Stomach smooth muscle (tissue), 2 donors: ENCODE measurements at regions not wholly inside any gene's neighbourhood (a gene's known extent, or its start where the extent isn't known, plus 50 kb on each side); places are given as distances from the start of the nearest gene placed in this dataset.

Experiments used
- H3K27ac ChIP-seq: one replicate; pipeline ENCODE4 v1.7.0; 2013; ENCODE audit warnings: mild to moderate bottlenecking, low read length, inconsistent platforms
- H3K27me3 ChIP-seq, 2 donors: one replicate each; pipeline ENCODE4 v1.7.0; 2013; ENCODE audit warnings: low read length in 2 of 2; ENCODE audit not compliant: insufficient read depth in 2 of 2, control insufficient read depth in 1 of 2
- H3K36me3 ChIP-seq, 2 donors: one replicate each; pipeline ENCODE4 v1.7.0; 2013; ENCODE audit warnings: low read length in 2 of 2; ENCODE audit not compliant: control insufficient read depth in 2 of 2, insufficient read depth in 2 of 2
- H3K4me1 ChIP-seq: one replicate; pipeline ENCODE4 v1.7.0; 2013; ENCODE audit warnings: low read length; ENCODE audit not compliant: control insufficient read depth, insufficient read depth
- H3K4me3 ChIP-seq, 2 donors: one replicate each; pipeline ENCODE4 v1.7.0; 2013; ENCODE audit warnings: low read length in 2 of 2
- H3K9ac ChIP-seq, 2 donors: one replicate each; pipeline ENCODE4 v1.7.0; 2013; ENCODE audit warnings: low read length in 2 of 2, mild to moderate bottlenecking in 1 of 2
- H3K9me3 ChIP-seq, 2 donors: one replicate each; pipeline ENCODE4 v1.7.0; 2013; ENCODE audit warnings: low read length in 2 of 2; ENCODE audit not compliant: control insufficient read depth in 2 of 2
- donor health status: healthy.
- donor health status: Pancreatic carcinoma.

DNA sequence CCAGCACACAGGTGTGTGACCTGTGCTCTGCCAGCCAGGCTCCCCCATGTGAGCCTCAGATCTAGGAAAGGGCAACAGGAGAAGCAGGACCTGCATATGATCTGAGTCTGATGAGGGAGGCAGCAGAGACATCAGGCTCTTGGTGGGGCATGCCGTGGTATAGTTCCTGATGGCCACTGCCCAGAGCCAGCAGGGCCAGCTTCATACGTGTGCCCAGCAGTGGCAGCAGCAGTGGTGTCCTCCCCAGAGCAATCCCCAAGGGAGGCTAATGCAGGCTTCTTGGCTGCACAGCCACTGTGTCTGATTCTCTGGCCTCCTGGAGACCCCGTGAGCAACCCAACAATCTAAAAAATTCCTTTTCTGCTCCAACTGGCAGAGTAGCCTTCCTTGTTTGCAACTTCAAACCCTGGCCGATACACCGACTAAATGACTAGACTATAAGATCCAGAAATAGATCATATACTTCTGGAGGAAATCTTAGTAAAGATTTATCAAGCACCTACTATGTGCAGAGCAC lies 230.6 kb upstream of the ZMIZ1 start:
- Histone ChIP-seq H3K4me1 (peaks cover 4% of the 10 kb centered on the region), H3K27me3 (no peaks in the 10 kb centered on the region), H3K36me3 (no peaks in the 10 kb centered on the region), H3K9me3 (no peaks in the 10 kb centered on the region), H3K27ac (no peak overlapping the region), H3K9ac (no peak overlapping the region), H3K4me3 (no peak overlapping the region)

DNA sequence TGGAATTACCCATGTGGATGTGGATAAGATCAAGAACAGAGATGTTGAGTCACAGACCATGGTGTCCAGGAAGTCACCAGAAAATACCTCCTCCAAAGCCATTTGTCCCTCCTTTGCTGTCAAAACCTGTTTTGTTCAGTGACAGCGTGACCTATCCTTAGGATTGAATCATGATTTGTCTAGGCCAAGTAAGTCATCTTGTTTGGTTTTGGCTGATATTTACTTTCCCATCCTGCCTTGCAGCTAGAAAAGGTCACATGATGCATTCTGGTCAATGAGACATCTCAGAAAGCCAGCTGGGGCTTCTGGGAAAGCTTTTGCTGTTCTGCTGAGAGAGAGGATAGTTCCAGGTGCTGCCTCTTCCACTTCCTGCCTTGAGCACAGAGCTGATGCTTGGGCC lies 225.3 kb upstream of the ZMIZ1 start:
- Histone ChIP-seq H3K36me3 (no peaks in the 10 kb centered on the region), H3K9ac (no peak overlapping the region), H3K9me3 (peaks cover 0 to 2% of the 10 kb centered on the region in 2 donors), H3K27ac (no peak overlapping the region), H3K4me3 (no peak overlapping the region), H3K27me3 (no peaks in the 10 kb centered on the region), H3K4me1 (no peaks in the 10 kb centered on the region)

DNA sequence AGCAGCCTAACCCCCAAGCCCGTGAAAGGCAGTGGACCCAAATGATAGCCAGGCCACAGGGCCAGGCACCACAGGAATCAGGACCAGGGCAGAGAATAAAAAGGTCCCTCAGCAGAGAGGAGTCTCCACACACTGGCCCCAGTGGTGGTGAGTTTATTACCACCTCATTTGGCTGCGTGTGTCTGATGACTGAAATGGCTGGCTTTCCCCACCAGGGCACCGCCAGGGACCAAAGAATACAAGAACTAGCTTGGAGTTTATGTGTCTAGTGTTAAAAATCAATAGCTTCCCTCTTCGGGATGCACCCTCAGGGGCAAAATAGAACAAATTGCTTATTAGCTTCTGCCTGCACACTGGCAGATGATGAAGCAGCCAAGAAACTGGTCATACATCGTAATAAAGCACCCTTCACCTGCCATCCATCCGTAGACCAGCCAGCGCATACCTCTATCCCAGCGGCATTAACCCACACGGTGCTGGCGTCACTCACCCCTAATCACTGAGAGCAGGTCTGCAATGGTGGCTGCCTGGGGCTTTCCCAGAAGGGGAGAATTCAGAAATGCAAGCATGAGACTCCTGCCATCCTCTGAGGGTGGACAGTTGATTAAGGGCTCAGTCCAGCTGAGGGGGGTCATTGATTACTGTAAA lies 223.7 kb upstream of the ZMIZ1 start:
- H3K27ac ChIP-seq = no peak overlapping the region
- H3K36me3 ChIP-seq = no peaks in the 10 kb centered on the region
- H3K9ac ChIP-seq = no peak overlapping the region
- H3K27me3 ChIP-seq = no peaks in the 10 kb centered on the region
- H3K9me3 ChIP-seq = peaks cover 0 to 2% of the 10 kb centered on the region in 2 donors
- no peak overlapping the region for H3K4me3 ChIP-seq
- no peaks in the 10 kb centered on the region for H3K4me1 ChIP-seq

DNA sequence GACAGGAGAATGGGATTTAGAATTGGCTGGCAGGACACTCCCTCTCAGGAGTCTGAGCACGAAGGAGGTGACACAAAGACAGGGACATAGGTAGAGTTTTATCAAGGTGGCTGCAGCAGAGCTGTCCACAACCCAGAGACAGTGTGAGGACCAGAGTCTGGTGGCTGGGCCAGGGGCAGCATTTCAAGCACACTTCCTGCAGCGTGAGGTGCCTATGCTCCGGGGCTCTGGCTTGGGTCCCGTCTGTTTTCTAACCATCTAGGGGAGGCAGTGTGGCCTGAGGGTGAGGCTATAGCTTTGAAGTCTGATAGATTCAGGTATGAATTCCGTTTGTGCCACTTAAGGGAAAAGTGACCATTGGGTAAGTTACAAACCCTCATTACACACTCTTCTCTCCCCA lies 222.7 kb upstream of the ZMIZ1 start:
- no peaks in the 10 kb centered on the region for H3K4me1 ChIP-seq
- H3K9me3 ChIP-seq = peaks cover 0 to 2% of the 10 kb centered on the region in 2 donors
- H3K9ac ChIP-seq = no peak overlapping the region
- H3K36me3 ChIP-seq = no peaks in the 10 kb centered on the region
- no peak overlapping the region for H3K27ac ChIP-seq
- H3K27me3 ChIP-seq = no peaks in the 10 kb centered on the region
- no peak overlapping the region for H3K4me3 ChIP-seq

DNA sequence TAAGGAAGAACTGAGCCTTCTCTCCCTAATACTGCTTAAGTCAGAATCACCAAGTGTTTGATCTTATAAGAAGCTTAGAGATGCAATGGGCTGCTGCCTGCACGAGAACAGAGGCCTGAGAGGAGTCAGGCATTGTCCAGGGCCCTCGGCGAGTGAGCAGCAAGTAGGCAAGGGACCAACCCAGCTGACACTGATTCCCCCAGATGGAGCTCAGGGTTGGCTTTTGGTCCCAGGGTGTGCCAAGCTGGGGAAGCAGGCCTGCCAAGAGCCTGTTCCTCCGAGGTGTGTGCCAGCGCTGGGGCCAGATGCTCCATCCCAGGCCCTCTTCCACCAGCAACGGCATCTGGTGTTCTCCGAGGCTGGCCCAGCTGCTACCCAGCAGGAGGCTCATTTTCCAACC lies 222.0 kb upstream of the ZMIZ1 start:
- Histone ChIP-seq H3K36me3 (no peaks in the 10 kb centered on the region), H3K4me3 (no peak overlapping the region), H3K27ac (no peak overlapping the region), H3K27me3 (no peaks in the 10 kb centered on the region), H3K9ac (no peak overlapping the region), H3K4me1 (no peaks in the 10 kb centered on the region), H3K9me3 (peaks cover 0 to 2% of the 10 kb centered on the region in 2 donors)

DNA sequence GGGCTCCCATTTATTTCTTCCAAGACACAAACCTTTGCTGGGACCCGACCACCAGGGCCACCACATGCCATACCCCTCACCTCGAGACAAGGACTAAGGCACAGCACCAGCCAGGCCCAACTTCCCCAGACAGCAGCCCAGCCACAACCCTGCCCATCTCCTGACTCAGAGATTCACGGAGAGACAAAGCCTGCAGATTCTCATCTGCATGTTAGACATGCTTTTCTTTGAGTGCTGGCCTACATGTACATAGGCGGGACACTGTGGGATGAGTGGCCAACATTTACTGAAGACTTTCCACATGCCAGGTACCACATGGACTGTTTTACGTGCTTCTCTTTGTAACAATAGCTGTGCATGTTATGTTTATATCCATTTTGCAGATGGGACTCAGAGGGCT lies 221.3 kb upstream of the ZMIZ1 start:
- Histone ChIP-seq H3K9ac (no peak overlapping the region), H3K4me1 (no peaks in the 10 kb centered on the region), H3K36me3 (no peaks in the 10 kb centered on the region), H3K4me3 (no peak overlapping the region), H3K27me3 (no peaks in the 10 kb centered on the region), H3K9me3 (peaks cover 0 to 2% of the 10 kb centered on the region in 2 donors), H3K27ac (no peak overlapping the region)

DNA sequence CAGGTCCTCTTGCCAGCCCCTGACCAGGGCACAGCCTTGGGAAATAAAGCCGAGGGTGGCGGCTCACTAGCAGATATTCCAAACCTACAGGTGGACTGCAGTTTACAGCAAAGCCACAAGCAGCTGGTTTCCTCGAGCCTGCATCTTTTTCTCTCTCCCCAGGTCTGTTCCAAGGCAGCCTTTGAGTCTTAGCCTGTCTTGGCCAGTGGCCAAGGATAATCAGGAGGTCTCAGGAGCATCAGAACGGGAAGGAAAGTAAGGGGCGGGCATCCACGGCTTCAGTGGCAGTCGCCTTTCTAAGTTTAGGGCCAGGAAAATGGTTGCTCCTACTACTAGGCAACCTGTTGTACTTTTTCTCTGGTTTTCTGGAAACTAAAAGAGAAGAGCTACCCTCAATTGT lies 219.7 kb upstream of the ZMIZ1 start:
- H3K36me3 ChIP-seq = no peaks in the 10 kb centered on the region
- no peaks in the 10 kb centered on the region for H3K27me3 ChIP-seq
- H3K9me3 ChIP-seq = no peaks in the 10 kb centered on the region
- H3K27ac ChIP-seq = no peak overlapping the region
- no peak overlapping the region for H3K4me3 ChIP-seq
- H3K4me1 ChIP-seq = no peaks in the 10 kb centered on the region
- H3K9ac ChIP-seq = no peak overlapping the region

DNA sequence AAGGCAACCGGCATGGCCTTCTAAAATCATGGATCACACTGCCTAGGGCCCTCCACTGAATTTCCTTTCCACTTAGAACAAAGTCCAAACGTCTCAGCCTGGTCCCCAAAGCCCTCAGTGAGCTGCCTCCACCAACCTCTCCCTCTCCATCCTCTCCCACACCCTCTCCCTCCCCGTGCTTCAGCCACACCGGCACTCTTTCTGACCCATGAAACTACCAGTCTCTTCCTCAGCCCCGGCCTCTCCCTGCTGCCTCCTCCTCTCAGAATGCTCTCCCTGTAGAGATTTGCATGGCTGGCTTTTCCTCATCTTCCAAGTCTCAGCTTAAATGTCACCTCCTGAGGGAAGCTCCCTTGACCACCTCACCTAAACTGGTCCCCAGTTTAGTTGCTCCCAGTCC lies 219.0 kb upstream of the ZMIZ1 start:
- Histone ChIP-seq H3K27me3 (no peaks in the 10 kb centered on the region), H3K4me3 (no peak overlapping the region), H3K9me3 (no peaks in the 10 kb centered on the region), H3K36me3 (no peaks in the 10 kb centered on the region), H3K27ac (no peak overlapping the region), H3K4me1 (no peaks in the 10 kb centered on the region), H3K9ac (no peak overlapping the region)

DNA sequence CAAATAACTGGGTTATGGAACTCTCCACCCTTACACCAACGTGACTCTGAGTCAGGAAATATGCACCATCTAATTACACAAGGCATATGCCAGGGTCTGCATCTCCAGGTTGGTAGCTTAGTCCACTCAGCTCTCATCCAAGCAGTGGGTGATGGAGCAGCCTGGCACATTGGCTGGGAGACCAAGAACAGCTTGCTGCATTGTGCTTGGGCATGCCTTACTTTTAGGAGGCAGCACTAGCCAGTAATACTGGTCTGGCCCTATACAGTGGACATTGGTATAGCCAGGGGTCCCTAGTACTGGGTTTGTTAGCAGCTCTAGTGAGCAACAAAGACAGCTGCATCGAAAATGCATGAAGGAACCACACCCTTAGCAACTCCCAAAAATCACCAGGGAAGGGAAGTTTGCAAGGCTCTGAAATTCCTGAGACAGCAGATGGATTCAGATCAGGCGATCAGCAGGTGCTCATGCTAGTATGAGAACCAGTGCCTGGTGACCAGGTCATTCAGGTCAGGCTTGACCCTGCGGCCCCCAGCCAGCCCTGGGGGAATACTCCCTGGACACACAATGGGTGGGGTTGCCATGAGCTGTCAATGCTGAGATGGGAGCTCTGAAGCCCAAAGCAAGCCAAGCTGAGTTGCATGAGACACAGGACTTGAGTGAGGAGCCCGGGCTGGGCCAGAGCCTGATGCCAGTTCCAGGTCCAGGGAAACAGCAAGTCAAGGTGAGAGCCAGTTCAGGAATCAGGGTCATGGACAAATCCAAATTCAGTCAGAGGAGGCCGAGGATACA lies 217.9 kb upstream of the ZMIZ1 start:
- H3K4me1 ChIP-seq = no peaks in the 10 kb centered on the region
- no peaks in the 10 kb centered on the region for H3K27me3 ChIP-seq
- H3K9ac ChIP-seq = no peak overlapping the region
- H3K27ac ChIP-seq = no peak overlapping the region
- H3K36me3 ChIP-seq = no peaks in the 10 kb centered on the region
- no peaks in the 10 kb centered on the region for H3K9me3 ChIP-seq
- no peak overlapping the region for H3K4me3 ChIP-seq

DNA sequence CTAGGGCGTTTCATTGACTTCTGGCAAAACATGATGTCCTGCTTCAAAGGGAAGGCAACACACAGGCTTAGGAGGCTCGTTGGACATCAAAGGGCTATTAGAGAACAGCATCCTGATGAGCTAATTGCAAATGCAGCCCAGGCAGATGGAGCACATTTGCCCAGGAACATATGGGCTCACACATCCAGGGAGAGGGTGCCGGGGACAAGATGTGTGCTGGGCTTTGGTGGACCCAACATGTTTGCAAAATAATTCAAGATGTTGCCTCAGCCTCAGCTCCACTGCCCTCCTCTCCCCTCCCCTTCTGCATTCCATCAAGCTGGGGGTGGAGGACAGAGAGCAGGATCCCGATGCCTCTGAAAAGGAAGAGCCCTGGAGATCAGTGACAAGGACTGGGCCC lies 217.1 kb upstream of the ZMIZ1 start:
- Histone ChIP-seq H3K9ac (no peak overlapping the region), H3K27me3 (no peaks in the 10 kb centered on the region), H3K4me1 (peaks cover 6% of the 10 kb centered on the region), H3K27ac (no peak overlapping the region), H3K9me3 (no peaks in the 10 kb centered on the region), H3K36me3 (no peaks in the 10 kb centered on the region), H3K4me3 (no peak overlapping the region)
